Esophagus (tissue), 2 donors: ENCODE measurements at regions not wholly inside any gene's neighbourhood (a gene's known extent, or its start where the extent isn't known, plus 50 kb on each side); places are given as distances from the start of the nearest gene placed in this dataset.

Experiments used
- H3K27ac ChIP-seq, 2 donors: one replicate each; pipeline ENCODE4 v1.5.1; 2013; ENCODE audit warnings: low read depth in 2 of 2, mild to moderate bottlenecking in 2 of 2, inconsistent platforms in 1 of 2, low read length in 1 of 2, moderate library complexity in 1 of 2
- H3K27me3 ChIP-seq, 2 donors: one replicate each; pipeline ENCODE4 v1.6.1; 2013; ENCODE audit warnings: low read length in 2 of 2, control low read depth in 1 of 2, mild to moderate bottlenecking in 1 of 2; ENCODE audit not compliant: insufficient read depth in 2 of 2, control insufficient read depth in 1 of 2
- H3K36me3 ChIP-seq, 2 donors: one replicate each; pipeline ENCODE4 v1.6.1; 2013; ENCODE audit warnings: low read length in 1 of 2; ENCODE audit not compliant: control insufficient read depth in 2 of 2, insufficient read depth in 2 of 2
- H3K4me1 ChIP-seq, 2 donors: one replicate each; pipeline ENCODE4 v1.6.1; 2013; ENCODE audit warnings: low read length in 1 of 2; ENCODE audit not compliant: control insufficient read depth in 2 of 2, insufficient read depth in 2 of 2
- H3K4me3 ChIP-seq, 2 donors: one replicate each; pipeline ENCODE4 v1.5.1; 2013; ENCODE audit warnings: low read length in 2 of 2, mild to moderate bottlenecking in 2 of 2, low read depth in 1 of 2, moderate library complexity in 1 of 2
- H3K9me3 ChIP-seq, 2 donors: one replicate each; pipeline ENCODE4 v1.6.1; 2013; ENCODE audit warnings: mild to moderate bottlenecking in 2 of 2, low read depth in 1 of 2, low read length in 1 of 2, moderate library complexity in 1 of 2; ENCODE audit not compliant: control insufficient read depth in 2 of 2, insufficient read depth in 1 of 2
- WGBS, 2 donors: extraction: QIAGEN DNeasy Blood & Tissue Kit; methylation state at CpG; one replicate each; pipeline ENCODE4 v1.1.7; 2013; 5-methylcytosine and 5-hydroxymethylcytosine counted together
- donor health status: healthy with polysubstance abuse.
- donor health status: Bipolar disorder and iron deficiency.

DNA sequence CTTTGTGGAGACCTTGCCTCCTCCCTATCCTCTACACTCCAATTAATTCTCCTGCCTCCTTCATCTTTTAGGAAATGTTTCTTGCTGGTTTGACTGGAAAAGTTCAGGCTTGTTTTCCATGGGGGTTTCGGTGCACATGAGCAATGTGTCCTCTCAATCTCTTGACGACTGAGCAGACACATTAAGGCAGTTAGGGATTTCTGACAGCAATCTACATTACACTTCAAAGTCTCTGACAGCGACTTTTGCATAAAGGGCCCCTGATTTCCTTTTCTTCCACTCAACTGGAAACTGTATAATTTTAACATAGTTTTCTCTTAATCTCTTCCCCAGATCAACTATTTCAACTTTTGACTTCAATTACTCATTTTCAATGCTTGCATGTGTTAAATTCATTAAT is 394.0 kb downstream of the MEIS1 start:
- H3K27ac ChIP-seq: no peak overlapping the region
- 83 to 86% methylated on average over 3 of the region's 3 CpGs for WGBS, 2 donors
- H3K27me3 ChIP-seq: no peaks in the 10 kb centered on the region
- H3K9me3 ChIP-seq: no peaks in the 10 kb centered on the region
- no peaks in the 10 kb centered on the region for H3K36me3 ChIP-seq
- no peaks in the 10 kb centered on the region for H3K4me1 ChIP-seq
- no peak overlapping the region for H3K4me3 ChIP-seq

DNA sequence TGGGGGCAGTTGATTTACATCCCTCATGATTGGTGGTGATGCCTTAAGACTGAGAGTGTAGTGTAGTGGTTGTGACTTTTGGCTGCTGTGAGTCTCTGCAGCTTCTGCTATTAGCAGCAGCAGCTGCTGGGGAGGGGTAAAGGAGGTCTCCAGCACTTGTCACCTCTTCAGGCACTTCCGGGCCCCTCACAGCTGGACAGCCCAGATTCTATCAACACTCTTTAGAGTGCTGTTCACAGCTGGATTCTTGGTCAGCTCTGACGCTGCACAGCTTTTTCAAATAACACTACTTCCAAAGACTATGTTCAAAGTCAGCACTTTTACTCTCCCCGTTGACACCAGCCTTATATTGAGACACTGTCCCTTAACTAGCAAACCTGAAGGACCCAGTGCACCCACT is 396.0 kb downstream of the MEIS1 start:
- WGBS, 2 donors: 85 to 86% methylated on average over 3 of the region's 3 CpGs
- Histone ChIP-seq H3K27ac (no peak overlapping the region), H3K27me3 (no peaks in the 10 kb centered on the region), H3K4me3 (no peak overlapping the region), H3K4me1 (no peaks in the 10 kb centered on the region), H3K9me3 (no peaks in the 10 kb centered on the region), H3K36me3 (no peaks in the 10 kb centered on the region)

DNA sequence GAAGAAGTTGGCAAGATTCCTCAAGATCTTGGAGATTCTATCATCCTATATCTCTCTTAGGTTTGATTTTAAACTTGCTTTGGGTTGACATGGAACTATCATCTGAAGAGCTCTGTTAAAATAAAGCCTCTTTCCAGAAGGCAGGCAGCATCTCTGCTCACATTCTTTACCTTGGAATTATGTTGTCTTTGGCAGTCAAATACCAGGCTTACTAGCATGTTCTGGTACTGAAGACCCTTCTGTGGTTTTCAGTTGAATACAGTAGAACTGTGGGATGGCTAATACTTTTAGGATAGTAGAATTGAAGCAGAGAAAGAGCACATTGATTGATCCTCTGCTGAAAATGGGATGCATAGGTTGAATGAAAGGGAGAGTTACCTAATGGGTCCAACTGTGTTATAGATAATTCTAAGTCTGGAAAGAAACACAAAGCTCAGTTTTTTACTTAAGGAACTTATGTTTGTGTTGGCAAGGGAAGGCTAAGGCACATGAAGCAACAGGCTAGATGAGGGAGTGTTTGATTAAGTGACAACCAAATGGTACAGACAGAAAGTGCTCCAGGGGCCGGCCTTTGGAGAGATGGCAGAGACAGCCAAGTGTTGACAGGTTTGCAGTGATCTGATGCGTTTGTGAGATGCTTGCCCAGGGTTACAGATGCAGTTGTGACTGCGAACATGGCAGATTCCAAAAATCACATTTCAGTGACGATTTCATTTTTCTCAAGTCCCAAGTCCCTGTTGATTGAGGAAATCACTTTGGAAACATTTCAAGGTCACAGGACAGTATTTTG is 397.9 kb downstream of the MEIS1 start:
- 30 to 37% methylated on average over 4 of the region's 4 CpGs for WGBS, 2 donors

DNA sequence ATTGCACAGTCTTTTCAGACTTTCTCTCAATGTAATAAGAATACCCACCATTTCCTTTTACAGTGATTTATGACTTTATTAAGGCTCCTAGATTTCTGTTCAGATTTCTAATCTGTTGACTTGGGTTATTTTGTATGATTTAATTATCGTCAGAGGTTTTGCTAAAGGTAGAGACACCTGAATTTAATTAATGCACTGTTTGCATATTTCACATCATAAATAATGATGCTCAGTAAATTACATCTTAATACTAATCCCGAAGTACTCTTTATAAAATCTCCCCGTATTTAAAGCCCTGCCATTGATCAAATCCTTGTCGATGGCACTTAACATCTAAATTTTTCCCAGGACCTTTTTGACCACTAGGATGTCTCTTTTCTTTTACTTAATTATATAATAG is 399.9 kb downstream of the MEIS1 start:
- H3K27me3 ChIP-seq: no peaks in the 10 kb centered on the region
- 91 to 94% methylated on average over 4 of the region's 4 CpGs for WGBS, 2 donors

More for the DNA sequence above, 397.9 kb downstream of the MEIS1 start:
- Histone ChIP-seq H3K27me3 (no peaks in the 10 kb centered on the region), H3K4me3 (no peak overlapping the region), H3K4me1 (no peaks in the 10 kb centered on the region), H3K27ac (no peak overlapping the region), H3K9me3 (no peaks in the 10 kb centered on the region), H3K36me3 (no peaks in the 10 kb centered on the region)

DNA sequence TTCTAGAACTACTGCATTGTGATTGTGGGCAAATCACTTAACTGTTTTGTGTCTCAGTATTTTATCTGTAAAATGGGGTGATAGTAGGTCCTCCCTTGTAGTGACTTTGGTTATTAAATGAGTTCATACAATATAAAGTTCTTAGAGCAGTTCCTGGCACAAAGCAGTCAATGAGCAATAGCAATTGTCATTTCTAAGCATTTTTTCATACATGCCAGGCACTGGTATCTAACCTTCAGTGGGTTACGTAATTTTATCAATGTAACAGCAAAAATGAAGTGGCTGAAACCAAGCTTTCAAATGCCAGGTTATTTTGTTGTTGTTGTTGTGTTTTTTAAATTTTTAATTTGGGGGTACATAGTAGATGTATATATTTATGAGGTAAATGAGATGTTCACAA is 401.9 kb downstream of the MEIS1 start:
- Histone ChIP-seq H3K4me1 (no peaks in the 10 kb centered on the region), H3K36me3 (no peaks in the 10 kb centered on the region), H3K27ac (no peak overlapping the region), H3K27me3 (no peaks in the 10 kb centered on the region), H3K4me3 (no peak overlapping the region), H3K9me3 (no peaks in the 10 kb centered on the region)
- WGBS, 2 donors: 83 to 90% methylated on average over 1 of the region's 1 CpG

More for the DNA sequence above, 399.9 kb downstream of the MEIS1 start:
- H3K4me1 ChIP-seq: no peaks in the 10 kb centered on the region
- no peak overlapping the region for H3K4me3 ChIP-seq
- no peaks in the 10 kb centered on the region for H3K36me3 ChIP-seq
- H3K27ac ChIP-seq: no peak overlapping the region
- H3K9me3 ChIP-seq: no peaks in the 10 kb centered on the region

DNA sequence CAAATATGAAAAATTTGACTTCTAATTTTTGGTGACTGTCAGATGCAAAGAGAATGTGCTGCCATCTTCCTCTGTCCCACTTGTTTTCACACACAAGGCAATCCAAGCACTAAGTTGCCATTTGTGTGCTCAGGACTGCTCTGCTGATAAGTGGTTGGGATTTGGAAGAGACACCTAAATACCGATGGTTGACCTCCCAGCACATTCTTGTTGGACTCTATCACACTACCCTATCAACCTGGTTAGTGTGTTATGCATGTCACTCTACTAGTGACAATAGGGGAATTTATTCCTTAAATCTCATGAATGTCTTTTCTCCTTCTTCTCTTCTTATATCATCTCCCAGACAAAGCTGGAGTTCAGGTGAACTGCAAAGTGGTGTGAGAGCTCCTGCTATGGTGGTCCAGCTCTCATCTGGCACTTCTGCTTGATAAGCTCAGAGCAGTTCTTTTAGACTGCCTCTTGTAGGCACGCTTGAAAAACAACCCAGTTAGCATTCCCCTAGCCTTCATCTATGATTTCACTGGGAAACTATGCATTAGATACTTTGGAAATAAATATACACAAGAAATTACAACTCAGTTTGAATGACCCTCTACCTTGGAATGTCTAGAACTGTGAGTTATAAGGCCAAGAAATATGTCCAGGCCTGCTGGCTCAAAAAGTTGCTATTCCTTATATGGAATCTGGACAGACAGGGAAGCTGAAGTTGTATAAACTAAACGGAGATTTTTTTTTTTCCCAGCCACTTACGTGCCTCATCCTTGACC is 404.8 kb downstream of the MEIS1 start:
- no peaks in the 10 kb centered on the region for H3K27me3 ChIP-seq
- no peak overlapping the region for H3K27ac ChIP-seq
- no peaks in the 10 kb centered on the region for H3K36me3 ChIP-seq
- no peaks in the 10 kb centered on the region for H3K4me1 ChIP-seq
- WGBS, 2 donors: 34 to 42% methylated on average over 4 of the region's 4 CpGs
- H3K4me3 ChIP-seq: no peak overlapping the region
- H3K9me3 ChIP-seq: no peaks in the 10 kb centered on the region

DNA sequence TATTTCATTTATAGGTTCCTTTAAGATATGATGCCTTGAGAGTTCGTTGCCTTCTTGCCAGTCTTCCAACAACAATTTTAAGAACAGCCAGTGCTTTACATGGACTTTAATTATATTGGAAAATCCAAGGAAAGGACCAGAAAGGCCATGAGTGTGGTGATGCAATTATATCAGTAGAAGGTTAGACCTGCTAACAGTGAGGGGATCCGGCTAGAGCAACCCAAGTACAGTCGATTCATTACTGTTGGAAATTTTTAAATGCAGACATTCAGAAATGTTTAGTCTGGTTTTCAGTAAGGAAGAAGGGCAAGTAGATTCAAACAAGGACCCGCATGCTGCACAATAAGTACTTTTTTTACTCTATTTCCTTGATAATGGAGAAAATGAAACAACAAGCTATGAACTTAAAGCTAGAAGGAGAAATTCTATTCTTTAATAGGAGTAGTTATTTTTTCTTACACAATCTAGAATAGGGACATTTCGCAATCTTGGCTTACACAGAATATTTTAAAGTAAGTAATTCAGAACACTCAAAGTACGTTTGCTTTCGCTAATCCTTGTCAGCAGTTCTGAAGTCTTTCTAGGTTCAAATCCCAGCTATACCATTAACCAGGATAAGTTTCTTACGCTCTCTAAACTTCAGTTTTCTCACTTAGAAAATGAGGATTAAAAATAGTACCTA is 405.5 kb downstream of the MEIS1 start:
- 63 to 74% methylated on average over 8 of the region's 8 CpGs for WGBS, 2 donors
- H3K4me1 ChIP-seq: no peaks in the 10 kb centered on the region
- no peaks in the 10 kb centered on the region for H3K9me3 ChIP-seq
- no peak overlapping the region for H3K27ac ChIP-seq
- H3K27me3 ChIP-seq: no peaks in the 10 kb centered on the region
- H3K36me3 ChIP-seq: no peaks in the 10 kb centered on the region
- no peak overlapping the region for H3K4me3 ChIP-seq

DNA sequence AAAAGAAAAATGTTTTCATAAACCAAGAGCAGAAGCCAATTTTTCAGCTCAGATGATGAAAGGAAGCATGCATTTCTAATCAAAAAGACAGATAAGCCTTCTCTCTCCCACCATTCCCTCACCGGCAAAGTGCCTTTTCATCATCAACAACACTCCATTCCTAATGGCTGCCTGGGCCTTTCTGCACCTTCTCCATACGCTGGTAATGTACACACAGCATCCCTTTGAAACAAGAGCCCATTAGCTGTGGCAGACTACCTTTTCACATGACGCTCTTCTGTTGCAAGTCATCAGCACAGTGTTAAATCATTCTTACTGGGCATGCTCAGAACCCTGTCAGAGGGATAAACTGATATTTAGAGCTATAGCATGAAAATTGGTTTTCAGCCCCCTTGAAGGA is 408.9 kb downstream of the MEIS1 start:
- Histone ChIP-seq H3K9me3 (no peaks in the 10 kb centered on the region), H3K27ac (no peak overlapping the region), H3K4me1 (no peaks in the 10 kb centered on the region), H3K27me3 (no peaks in the 10 kb centered on the region), H3K36me3 (no peaks in the 10 kb centered on the region), H3K4me3 (no peak overlapping the region)
- WGBS, 2 donors: 78 to 88% methylated on average over 3 of the region's 3 CpGs

DNA sequence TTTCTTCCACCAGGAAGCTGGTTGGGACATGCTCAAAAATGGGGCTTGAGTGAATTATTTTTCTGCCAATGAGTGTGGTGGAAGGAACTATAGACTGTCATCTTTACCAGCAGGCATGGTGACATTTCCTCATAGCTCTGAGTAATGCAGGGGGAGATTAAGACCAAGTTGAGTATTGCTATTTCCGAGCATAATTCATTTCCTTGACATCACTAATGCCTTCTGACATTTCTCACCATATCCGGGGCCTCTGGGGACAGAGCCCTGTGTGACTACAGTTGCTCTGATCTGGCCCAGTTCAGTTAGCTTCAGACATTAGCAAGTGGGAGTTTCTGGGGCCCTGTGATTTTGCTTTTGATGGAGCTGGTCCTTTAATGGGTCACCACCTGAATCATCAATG is 410.4 kb downstream of the MEIS1 start:
- Histone ChIP-seq H3K4me3 (no peak overlapping the region), H3K27ac (peak overlapping the region in 1 of 2 donors; percentile 5), H3K9me3 (no peaks in the 10 kb centered on the region), H3K36me3 (no peaks in the 10 kb centered on the region), H3K27me3 (no peaks in the 10 kb centered on the region), H3K4me1 (no peaks in the 10 kb centered on the region)
- WGBS, 2 donors: 45 to 54% methylated on average over 2 of the region's 2 CpGs
